Testis (tissue), 2 donors: ENCODE measurements at regions not wholly inside any gene's neighbourhood (a gene's known extent, or its start where the extent isn't known, plus 50 kb on each side); places are given as distances from the start of the nearest gene placed in this dataset.
"Not testable (repeated sequence)": the region's sequence is repeated elsewhere in the genome, so short reads cannot be mapped to it uniquely, and the experiment has no call there.

ENCODE experiments used
- DNase-seq: peaks from one replicate; pipeline ENCODE4 v3.0.0-alpha.2; 2019
- H3K27ac ChIP-seq, 2 donors: fragments of 200-600 bp; sonication (generic); one replicate each; pipeline ENCODE4 v1.5.1; 2019
- H3K27me3 ChIP-seq: fragments of 200-600 bp; sonication (generic); one replicate; pipeline ENCODE4 v1.5.1; 2019
- H3K36me3 ChIP-seq: fragments of 200-600 bp; sonication (generic); one replicate; pipeline ENCODE4 v1.5.1; 2017; ENCODE audit warnings: low read depth; ENCODE audit errors: missing control alignments
- H3K4me1 ChIP-seq: fragments of 200-600 bp; sonication (generic); one replicate; pipeline ENCODE4 v1.5.1; 2019
- H3K4me3 ChIP-seq, 2 donors: fragments of 200-600 bp; sonication (generic); one replicate each; pipeline ENCODE4 v1.5.1; 2017 to 2019
- H3K9me3 ChIP-seq: fragments of 200-600 bp; sonication (generic); one replicate; pipeline ENCODE4 v1.5.1; 2017
- CTCF ChIP-seq, 3 experiments: fragments of 450-650 bp in 2 of 3; fragments of 200-600 bp in 1 of 3; sonication (generic) in 1 of 3; IDR thresholded peaks; one replicate each; pipeline ENCODE4 v1.5.1; 2016 to 2019; ENCODE audit warnings: antibody characterized with exemption in 3 of 3, mild to moderate bottlenecking in 2 of 3, moderate library complexity in 1 of 3
- POLR2A ChIP-seq: fragments of 450-650 bp; IDR thresholded peaks from one replicate; pipeline ENCODE4 v1.6.1; 2017; ENCODE audit warnings: antibody characterized with exemption, mild to moderate bottlenecking, moderate library complexity
- WGBS, 2 donors: methylation state at CpG; one replicate each; pipeline ENCODE4 v1.1.5; 2018; 5-methylcytosine and 5-hydroxymethylcytosine counted together
- intact Hi-C: fragments of 100-400 bp; cut with DNase I; formaldehyde crosslinking; loops from one replicate; pipeline ENCODE4 v1.15.1; 2023; ENCODE audit warnings: low total_unique reads

- DNase-seq: no peak
- no peak for TF ChIP-seq POLR2A
- no peak for TF ChIP-seq CTCF (IDR thresholded peaks at IDR 0.05)
These were observed 104.8 kb upstream of the LY86 start for GRCh38 chr6:6483733-6484132.

GRCh38 chr6:6484681-6485080 lies 103.8 kb upstream of the LY86 start:
- Histone ChIP-seq H3K9me3 (no peaks in the 10 kb centered on the region), H3K4me1 (no peaks in the 10 kb centered on the region), H3K4me3 (no peak overlapping the region), H3K36me3 (no peaks in the 10 kb centered on the region), H3K27ac (no peak overlapping the region), H3K27me3 (no peaks in the 10 kb centered on the region)
- intact Hi-C loops: no loop called here
- TF ChIP-seq CTCF (IDR thresholded peaks at IDR 0.05) (no peak), POLR2A (no peak)
- WGBS, 2 donors: 42 to 47% methylated on average over 4 of the region's 4 CpGs
- DNase-seq: no peak

More at GRCh38 chr6:6483733-6484132, 104.8 kb upstream of the LY86 start:
- 73 to 84% methylated on average over 2 of the region's 2 CpGs for WGBS, 2 donors
- Histone ChIP-seq H3K4me3 (no peak overlapping the region), H3K9me3 (no peaks in the 10 kb centered on the region), H3K4me1 (no peaks in the 10 kb centered on the region), H3K36me3 (no peaks in the 10 kb centered on the region), H3K27me3 (no peaks in the 10 kb centered on the region), H3K27ac (no peak overlapping the region)
- intact Hi-C loops: no loop called here

GRCh38 chr6:6486595-6486994 lies 101.9 kb upstream of the LY86 start:
- 56 to 67% methylated on average over 3 of the region's 3 CpGs for WGBS, 2 donors
- H3K27ac ChIP-seq: no peak overlapping the region
- TF ChIP-seq CTCF (IDR thresholded peaks at IDR 0.05) (no peak), POLR2A (no peak)
- no peaks in the 10 kb centered on the region for H3K36me3 ChIP-seq
- intact Hi-C loops: no loop called here
- DNase-seq: no peak
- H3K4me3 ChIP-seq: no peak overlapping the region
- no peaks in the 10 kb centered on the region for H3K9me3 ChIP-seq
- H3K27me3 ChIP-seq: no peaks in the 10 kb centered on the region
- H3K4me1 ChIP-seq: no peaks in the 10 kb centered on the region

- DNase-seq: no peak
- Histone ChIP-seq H3K4me3 (no peak overlapping the region), H3K36me3 (no peaks in the 10 kb centered on the region), H3K27ac (no peak overlapping the region), H3K9me3 (no peaks in the 10 kb centered on the region), H3K4me1 (no peaks in the 10 kb centered on the region), H3K27me3 (no peaks in the 10 kb centered on the region)
- intact Hi-C loops: no loop called here
- WGBS, 2 donors: 82 to 88% methylated on average over 4 of the region's 4 CpGs
- TF ChIP-seq CTCF (IDR thresholded peaks at IDR 0.05): no peak
- TF ChIP-seq POLR2A: no peak
These were observed 96.8 kb upstream of the LY86 start for GRCh38 chr6:6491761-6492160.

- no peak for DNase-seq
- no peaks in the 10 kb centered on the region for H3K36me3 ChIP-seq
- WGBS, 2 donors: 82 to 88% methylated on average over 5 of the region's 5 CpGs
- no peak overlapping the region for H3K4me3 ChIP-seq
- H3K27me3 ChIP-seq: no peaks in the 10 kb centered on the region
- no peak overlapping the region for H3K27ac ChIP-seq
- TF ChIP-seq POLR2A (no peak), CTCF (IDR thresholded peaks at IDR 0.05) (no peak)
- H3K9me3 ChIP-seq: no peaks in the 10 kb centered on the region
- H3K4me1 ChIP-seq: no peaks in the 10 kb centered on the region
- intact Hi-C loops: no loop called here
These were observed 95.8 kb upstream of the LY86 start for GRCh38 chr6:6492675-6493074.

GRCh38 chr6:6494139-6494538 lies 94.4 kb upstream of the LY86 start:
- H3K9me3 ChIP-seq, H3K4me3 ChIP-seq, H3K36me3 ChIP-seq, H3K27ac ChIP-seq, DNase-seq, intact Hi-C loops, H3K4me1 ChIP-seq, H3K27me3 ChIP-seq: not testable (repeated sequence)
- WGBS, 2 donors: 91% methylated on average over 7 of the region's 7 CpGs
